Esophagus squamous epithelium (tissue), 5 donors: ENCODE measurements at regions not wholly inside any gene's neighbourhood (a gene's known extent, or its start where the extent isn't known, plus 50 kb on each side); places are given as distances from the start of the nearest gene placed in this dataset.
"Not testable (repeated sequence)": the region's sequence is repeated elsewhere in the genome, so short reads cannot be mapped to it uniquely, and the experiment has no call there.

Experiments
- DNase-seq: peaks from one replicate; lab custom pipeline; 2025; lab: John Stamatoyannopoulos, UW
- H3K27ac ChIP-seq, 4 donors: fragments of 200-600 bp; sonication (generic); one replicate each; pipeline ENCODE4 v1.5.1; 2016 to 2019; ENCODE audit warnings: mild to moderate bottlenecking in 1 of 4
- H3K27me3 ChIP-seq, 4 donors: fragments of 200-600 bp; sonication (generic); 1 replicate in 3 of 4; 2 replicates in 1 of 4; pipeline versions ENCODE4 v1.5.1 to v1.6.0; 2017 to 2021; ENCODE audit warnings: antibody characterized with exemption in 1 of 4
- H3K36me3 ChIP-seq, 3 donors: fragments of 200-600 bp; sonication (generic); one replicate each; pipeline ENCODE4 v1.5.1; 2016 to 2019
- H3K4me1 ChIP-seq, 3 donors: fragments of 200-600 bp; sonication (generic); one replicate each; pipeline ENCODE4 v1.5.1; 2017 to 2019
- H3K4me3 ChIP-seq, 4 donors: fragments of 200-600 bp; sonication (generic); 1 replicate in 3 of 4; 2 replicates in 1 of 4; pipeline ENCODE4 v1.5.1; 2016 to 2019; ENCODE audit warnings: mild to moderate bottlenecking in 2 of 4, moderate library complexity in 1 of 4
- H3K9me3 ChIP-seq, 3 donors: fragments of 200-600 bp; sonication (generic); one replicate each; pipeline ENCODE4 v1.5.1; 2016 to 2019
- WGBS, 2 donors: methylation state at CpG; one replicate each; pipeline ENCODE4 v1.1.5; 2018; 5-methylcytosine and 5-hydroxymethylcytosine counted together
- intact Hi-C: fragments of 100-400 bp; cut with DNase I; formaldehyde crosslinking; loops from one replicate; pipeline ENCODE4 v1.15.0; 2022
- donor health status: DM: yes; HTN: yes; CAD: no.

DNA sequence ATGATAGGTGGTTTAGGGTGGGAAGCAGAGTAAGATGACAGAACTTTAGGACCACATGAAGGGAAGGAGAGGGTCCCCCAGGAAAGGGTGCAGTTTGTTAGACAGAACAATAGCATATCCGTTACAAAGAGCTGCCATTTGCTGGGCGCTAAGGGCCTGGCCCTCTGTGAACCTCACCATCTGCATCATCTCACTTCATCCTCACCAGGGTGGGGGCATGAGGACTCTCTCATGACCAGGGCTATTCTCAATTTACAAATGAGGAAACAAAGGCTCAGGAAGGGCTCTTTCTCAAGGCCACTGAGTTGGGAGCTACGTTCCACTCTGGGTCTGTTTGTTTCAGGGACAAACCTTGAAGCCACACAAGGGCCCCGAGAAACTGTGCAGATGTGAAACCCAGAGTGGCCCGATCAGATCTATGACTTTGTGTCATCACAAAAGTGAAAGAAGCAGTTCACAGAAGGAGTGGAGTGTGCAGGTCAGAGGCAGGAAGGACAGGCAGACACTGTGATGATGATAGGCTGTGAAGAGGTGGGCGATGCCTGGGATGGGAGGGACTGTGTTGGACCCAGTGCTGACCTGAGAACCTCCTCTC is 304.8 kb upstream of the PLGLB2 start:
- DNase-seq, H3K9me3 ChIP-seq, H3K4me1 ChIP-seq, H3K36me3 ChIP-seq, intact Hi-C loops, H3K4me3 ChIP-seq, H3K27me3 ChIP-seq, H3K27ac ChIP-seq: not testable (repeated sequence)
- no CpG with 5 or more reads among the region's 6 CpGs for WGBS, 2 donors

GRCh38 chr2:87444951-87445350 is 302.9 kb upstream of the PLGLB2 start:
- WGBS, 2 donors = 74 to 80% methylated on average over 1 to 3 of the region's 3 CpGs

DNA sequence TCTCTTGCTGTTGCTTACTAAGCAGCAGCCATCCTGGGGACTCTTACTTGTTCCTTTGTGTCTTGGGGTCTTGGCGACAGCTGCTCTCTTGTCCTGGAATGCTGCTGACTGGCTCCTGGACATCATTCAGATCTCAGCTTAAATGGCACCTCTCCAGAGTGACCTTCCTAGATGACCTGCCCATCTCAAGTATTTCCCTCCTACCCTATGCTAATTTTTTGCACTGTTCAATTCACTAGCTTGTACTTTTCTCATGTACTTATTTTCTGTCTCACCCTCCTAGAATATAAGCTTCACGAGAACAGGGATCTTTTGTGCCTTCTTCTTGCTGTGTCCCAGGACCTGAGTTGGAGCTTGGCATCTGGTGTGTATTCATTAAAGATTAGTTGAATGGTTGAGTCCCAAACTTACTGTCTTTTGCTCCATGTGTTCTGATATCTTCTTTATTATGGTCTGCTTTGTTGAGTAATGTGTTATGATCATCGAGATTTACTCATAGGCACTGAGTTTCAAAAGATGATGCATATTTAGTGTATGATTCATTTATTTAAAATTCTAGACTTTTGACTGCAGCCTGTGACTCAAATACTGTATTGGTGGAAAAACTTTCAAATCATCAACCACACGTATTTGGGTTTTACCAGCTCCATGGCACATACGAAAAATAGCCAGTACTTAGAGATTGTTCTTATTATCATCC is 302.1 kb upstream of the PLGLB2 start:
- H3K9me3 ChIP-seq, H3K36me3 ChIP-seq, H3K4me1 ChIP-seq, H3K4me3 ChIP-seq, DNase-seq, H3K27me3 ChIP-seq, intact Hi-C loops, H3K27ac ChIP-seq: not testable (repeated sequence)
- 27 to 38% methylated on average over 1 of the region's 5 CpGs for WGBS, 2 donors

More at GRCh38 chr2:87444951-87445350, 302.9 kb upstream of the PLGLB2 start:
- H3K4me3 ChIP-seq, intact Hi-C loops, DNase-seq, H3K9me3 ChIP-seq, H3K27me3 ChIP-seq, H3K4me1 ChIP-seq, H3K27ac ChIP-seq, H3K36me3 ChIP-seq: not testable (repeated sequence)

- H3K27ac ChIP-seq, H3K36me3 ChIP-seq, H3K4me3 ChIP-seq, H3K4me1 ChIP-seq, intact Hi-C loops, H3K27me3 ChIP-seq, H3K9me3 ChIP-seq, DNase-seq: not testable (repeated sequence)
- no CpG with 5 or more reads among the region's 1 CpG for WGBS, 2 donors
These were observed 301.6 kb upstream of the PLGLB2 start for GRCh38 chr2:87446313-87446696.

GRCh38 chr2:87449462-87449980 is 298.4 kb upstream of the PLGLB2 start:
- 24 to 30% methylated on average over 2 of the region's 3 CpGs for WGBS, 2 donors
- DNase-seq, H3K27me3 ChIP-seq, H3K27ac ChIP-seq, H3K4me1 ChIP-seq, H3K4me3 ChIP-seq, H3K36me3 ChIP-seq, H3K9me3 ChIP-seq, intact Hi-C loops: not testable (repeated sequence)

GRCh38 chr2:87452193-87452592 is 295.7 kb upstream of the PLGLB2 start:
- H3K36me3 ChIP-seq, H3K4me1 ChIP-seq, H3K9me3 ChIP-seq, H3K27me3 ChIP-seq, DNase-seq, H3K4me3 ChIP-seq, intact Hi-C loops, H3K27ac ChIP-seq: not testable (repeated sequence)
- whole genome bisulfite sequencing, 2 donors = 65 to 89% methylated on average over 2 of the region's 4 CpGs

GRCh38 chr2:87452861-87453260 is 295.0 kb upstream of the PLGLB2 start:
- H3K9me3 ChIP-seq, H3K4me1 ChIP-seq, intact Hi-C loops, H3K36me3 ChIP-seq, H3K27ac ChIP-seq, H3K27me3 ChIP-seq, DNase-seq, H3K4me3 ChIP-seq: not testable (repeated sequence)
- 20 to 47% methylated on average over 1 of the region's 1 CpG for WGBS, 2 donors

DNA sequence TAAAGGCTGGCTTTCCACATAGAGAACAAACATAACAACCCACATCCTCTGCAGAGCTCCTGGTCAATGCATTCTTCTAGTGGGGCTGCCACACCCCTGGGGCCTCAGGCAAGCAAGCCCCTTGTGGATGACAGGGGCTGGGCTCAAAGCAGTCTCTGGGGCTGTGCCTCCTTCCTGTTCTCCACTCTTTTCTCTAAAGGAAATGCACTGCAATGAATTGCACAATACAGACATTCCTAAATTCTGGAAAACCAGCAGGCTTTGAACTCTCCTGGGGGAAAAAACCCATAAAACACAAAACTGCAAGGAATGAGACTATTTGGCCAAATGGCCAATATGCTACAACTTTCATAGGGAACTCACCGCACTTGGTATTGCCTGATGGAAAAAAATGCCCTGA is 293.9 kb upstream of the PLGLB2 start:
- H3K27me3 ChIP-seq, H3K4me1 ChIP-seq, H3K36me3 ChIP-seq, H3K9me3 ChIP-seq, intact Hi-C loops, H3K4me3 ChIP-seq, DNase-seq: not testable (repeated sequence)
- WGBS, 2 donors = 82 to 89% methylated on average over 1 of the region's 1 CpG
- peak overlapping the region in 2 of 4 donors; percentile 56 to 61 for H3K27ac ChIP-seq

DNA sequence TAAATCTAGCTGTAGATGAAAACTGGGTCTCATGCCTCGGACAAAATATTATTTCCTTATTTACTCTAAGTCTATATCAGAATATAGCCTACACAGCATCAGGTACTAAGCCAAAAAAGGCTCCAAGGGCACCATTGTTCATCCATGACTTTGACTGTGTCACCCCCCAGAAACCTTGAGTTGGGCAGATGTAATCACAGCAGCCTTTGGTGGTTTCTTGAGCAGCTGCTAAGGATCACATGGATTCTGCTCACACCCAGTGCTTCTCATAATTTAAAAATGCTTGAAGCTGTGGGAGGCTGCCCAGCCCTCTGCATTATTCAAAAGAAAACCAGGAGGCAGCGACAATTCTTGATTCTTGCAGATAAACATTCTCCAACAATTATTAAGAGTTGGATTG is 293.5 kb upstream of the PLGLB2 start:
- H3K4me3 ChIP-seq, intact Hi-C loops, H3K9me3 ChIP-seq, DNase-seq, H3K36me3 ChIP-seq, H3K27me3 ChIP-seq, H3K4me1 ChIP-seq: not testable (repeated sequence)
- peak overlapping the region in 3 of 4 donors; percentile 38 to 61 (median 56) for H3K27ac ChIP-seq
- WGBS, 2 donors = 77 to 92% methylated on average over 1 to 2 of the region's 2 CpGs

DNA sequence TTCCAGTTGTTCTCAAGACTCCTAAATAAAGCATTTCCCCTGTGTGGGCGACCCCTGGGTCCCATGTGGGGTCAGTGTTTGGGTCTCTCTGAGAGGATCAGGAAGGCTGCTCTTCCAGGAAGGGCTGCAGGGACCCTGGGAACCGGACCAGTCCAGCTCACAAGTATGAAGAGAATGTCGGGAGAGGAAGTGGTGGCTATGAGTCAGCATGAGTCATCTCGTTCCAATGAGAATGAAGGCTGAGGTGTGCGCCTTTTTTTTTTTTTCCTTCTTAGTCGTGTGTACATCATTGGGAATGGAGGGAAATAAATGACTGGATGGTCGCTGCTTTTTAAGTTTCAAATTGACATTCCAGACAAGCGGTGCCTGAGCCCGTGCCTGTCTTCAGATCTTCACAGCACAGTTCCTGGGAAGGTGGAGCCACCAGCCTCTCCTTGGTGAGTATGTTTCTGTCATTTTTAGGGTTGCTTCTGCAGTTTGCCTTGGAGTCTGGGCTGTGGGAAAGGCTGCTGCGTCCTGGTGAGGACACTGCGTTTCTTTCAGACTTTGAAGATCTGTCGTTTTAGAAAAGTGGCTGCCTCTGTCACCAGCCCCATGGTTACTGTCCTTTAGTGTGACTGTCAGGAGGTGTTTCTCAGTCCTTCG is 292.6 kb upstream of the PLGLB2 start:
- Histone ChIP-seq H3K4me3 (peak overlapping the region in 3 of 4 donors; percentile 29 to 53 (median 32)), H3K27ac (peak overlapping the region; percentile 58 to 75 (median 66))
- H3K27me3 ChIP-seq, H3K4me1 ChIP-seq, H3K9me3 ChIP-seq, intact Hi-C loops, DNase-seq, H3K36me3 ChIP-seq: not testable (repeated sequence)
- WGBS, 2 donors = 6 to 10% methylated on average over 2 to 8 of the region's 13 CpGs

DNA sequence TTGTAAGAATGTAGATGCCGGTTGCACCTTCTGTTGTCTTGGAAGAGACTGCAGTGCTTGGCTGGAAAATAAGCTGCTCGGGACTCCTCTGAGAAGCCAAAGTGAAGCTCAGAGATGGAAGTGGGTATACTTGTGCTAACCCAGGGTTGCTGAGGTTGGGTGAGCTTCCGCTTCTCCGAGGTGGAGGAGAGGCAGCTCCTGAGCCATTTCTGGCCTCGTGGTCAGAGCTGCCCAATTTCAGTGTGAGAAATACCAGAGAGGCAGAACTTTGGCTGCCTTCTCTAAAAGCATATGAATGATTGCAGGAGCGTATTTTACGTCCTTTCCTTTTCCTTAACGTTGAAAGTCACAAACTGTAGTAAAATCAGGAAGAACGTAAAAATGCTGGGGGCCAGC is 292.0 kb upstream of the PLGLB2 start:
- H3K9me3 ChIP-seq, H3K27me3 ChIP-seq, DNase-seq, intact Hi-C loops, H3K4me1 ChIP-seq, H3K36me3 ChIP-seq: not testable (repeated sequence)
- Histone ChIP-seq H3K27ac (peak overlapping the region; percentile 58 to 75 (median 66)), H3K4me3 (peak overlapping the region in 3 of 4 donors; percentile 29 to 53 (median 32))
- 60% methylated on average over 1 of the region's 9 CpGs; no CpG with 5 or more reads in 1 of the 2 donors for WGBS, 2 donors

DNA sequence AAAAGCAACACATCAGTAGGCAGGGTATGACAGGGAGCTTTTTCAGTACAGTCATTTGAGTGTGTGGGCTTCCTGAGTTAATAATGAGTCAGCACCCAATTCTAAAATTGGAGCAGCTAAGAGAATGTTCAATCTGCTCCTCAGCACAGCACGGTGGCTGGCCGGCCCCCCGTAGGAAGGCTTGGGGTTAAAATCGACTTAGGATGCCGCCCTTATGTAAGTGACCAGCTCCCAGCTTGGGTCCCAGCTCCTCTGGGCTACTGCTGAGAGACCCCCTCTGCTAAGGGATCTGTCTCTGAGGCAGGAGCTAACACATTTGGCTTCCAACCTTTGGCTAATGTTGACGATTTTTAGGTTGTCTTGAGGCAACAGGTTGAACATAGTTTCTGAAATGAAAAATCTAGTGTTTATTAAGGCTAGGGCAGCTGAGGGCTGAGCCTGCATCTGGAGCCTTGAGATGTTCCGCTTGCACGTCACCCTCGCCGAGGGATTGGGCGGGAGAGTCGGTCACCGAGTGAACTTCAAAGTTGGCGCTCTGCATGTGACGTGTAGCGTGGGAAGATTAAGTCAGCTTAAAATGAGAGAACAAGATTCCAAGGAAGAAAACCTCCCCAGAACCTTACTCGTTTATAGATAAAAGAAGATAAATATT is 291.3 kb upstream of the PLGLB2 start:
- H3K9me3 ChIP-seq, H3K4me1 ChIP-seq, H3K36me3 ChIP-seq, intact Hi-C loops, H3K27me3 ChIP-seq, DNase-seq: not testable (repeated sequence)
- H3K4me3 ChIP-seq = peak overlapping the region in 3 of 4 donors; percentile 16 to 53 (median 23)
- peak overlapping the region in 3 of 4 donors; percentile 63 to 81 (median 75) for H3K27ac ChIP-seq
- 18 to 19% methylated on average over 5 of the region's 17 CpGs for WGBS, 2 donors
